ENCODE measurements at regions not wholly inside any gene's neighbourhood (a gene's known extent, or its start where the extent isn't known, plus 50 kb on each side); places are given as distances from the start of the nearest gene placed in this dataset.

DNA sequence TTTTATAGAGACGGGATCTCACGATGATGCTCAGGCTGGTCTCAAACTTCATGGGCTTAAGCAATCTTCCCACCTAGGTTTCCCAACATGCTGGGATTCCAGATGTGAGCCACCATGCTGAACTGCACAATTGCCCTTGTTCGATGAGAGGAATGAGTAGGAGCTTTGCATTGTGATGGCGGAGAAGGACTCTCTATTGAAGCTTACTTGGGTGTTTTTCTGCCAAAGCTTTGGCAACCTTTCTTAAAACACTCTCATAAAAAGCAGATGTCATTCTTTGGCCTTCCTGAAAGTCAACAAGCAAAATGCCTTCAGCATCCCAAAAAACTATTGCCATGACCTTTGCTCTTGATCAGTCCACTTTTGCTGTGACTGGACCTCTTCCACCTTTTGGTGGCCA, 904.8 kb upstream of the TMEM132C start:
- DNase-seq: no peak

DNA sequence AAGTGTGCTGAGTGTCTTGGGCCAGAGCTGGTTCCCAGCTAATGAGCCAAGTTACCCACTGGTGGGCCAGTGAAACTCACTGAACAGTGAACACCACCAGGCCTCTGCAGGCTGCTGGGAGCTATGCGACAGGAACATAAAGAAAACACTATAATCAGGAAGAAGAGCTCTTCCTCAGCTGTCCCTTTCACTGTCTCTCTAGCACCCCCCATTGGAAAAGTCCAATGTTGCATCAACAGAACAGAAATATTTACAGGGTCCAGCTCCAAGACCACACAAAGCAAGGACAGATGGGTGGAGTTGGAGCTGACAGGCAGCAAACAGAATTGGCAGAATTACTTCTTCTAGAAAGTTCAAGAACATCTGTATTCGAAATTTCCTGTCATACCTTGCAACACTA, 903.6 kb upstream of the TMEM132C start:
- DNase-seq: no peak

DNA sequence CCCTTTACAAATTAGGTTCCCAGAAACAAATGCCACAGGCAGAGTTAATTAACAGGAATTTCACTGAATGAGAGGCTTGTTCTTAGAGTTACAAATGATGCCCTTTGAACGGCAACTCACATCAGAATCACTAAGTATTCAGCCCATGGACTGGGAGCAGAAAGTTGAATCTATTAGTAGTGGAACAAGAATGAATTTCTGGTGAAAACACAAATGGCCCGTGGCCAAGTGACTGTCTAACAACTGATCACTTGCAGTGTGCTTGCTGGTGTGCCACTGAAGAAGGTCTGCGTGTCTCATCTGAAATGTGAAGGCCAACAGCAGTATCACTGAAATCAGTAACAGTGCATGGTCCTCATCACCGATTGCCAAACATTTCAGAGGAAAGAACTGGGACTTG, 893.4 kb upstream of the TMEM132C start:
- no peak for DNase-seq

DNA sequence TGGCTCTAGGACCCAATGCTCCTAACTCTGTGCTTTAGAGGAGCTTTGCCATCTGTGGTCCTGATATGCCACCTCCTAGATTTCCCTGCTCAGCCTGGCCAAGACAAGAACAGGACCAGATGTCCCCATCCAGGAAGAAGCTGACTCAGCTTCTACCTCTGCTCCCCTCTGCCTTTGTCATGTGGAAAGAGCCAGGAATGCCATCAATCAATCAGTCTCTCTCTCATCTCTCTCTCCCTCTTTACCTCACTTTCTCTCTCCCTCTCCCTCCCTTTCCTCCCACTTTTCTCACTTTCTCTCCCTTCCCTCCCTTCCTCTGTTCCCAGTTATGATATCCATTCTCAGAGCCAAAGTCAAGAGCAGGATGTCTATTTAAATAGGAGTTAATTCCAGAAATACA, 892.5 kb upstream of the TMEM132C start:
- DNase-seq: no peak

DNA sequence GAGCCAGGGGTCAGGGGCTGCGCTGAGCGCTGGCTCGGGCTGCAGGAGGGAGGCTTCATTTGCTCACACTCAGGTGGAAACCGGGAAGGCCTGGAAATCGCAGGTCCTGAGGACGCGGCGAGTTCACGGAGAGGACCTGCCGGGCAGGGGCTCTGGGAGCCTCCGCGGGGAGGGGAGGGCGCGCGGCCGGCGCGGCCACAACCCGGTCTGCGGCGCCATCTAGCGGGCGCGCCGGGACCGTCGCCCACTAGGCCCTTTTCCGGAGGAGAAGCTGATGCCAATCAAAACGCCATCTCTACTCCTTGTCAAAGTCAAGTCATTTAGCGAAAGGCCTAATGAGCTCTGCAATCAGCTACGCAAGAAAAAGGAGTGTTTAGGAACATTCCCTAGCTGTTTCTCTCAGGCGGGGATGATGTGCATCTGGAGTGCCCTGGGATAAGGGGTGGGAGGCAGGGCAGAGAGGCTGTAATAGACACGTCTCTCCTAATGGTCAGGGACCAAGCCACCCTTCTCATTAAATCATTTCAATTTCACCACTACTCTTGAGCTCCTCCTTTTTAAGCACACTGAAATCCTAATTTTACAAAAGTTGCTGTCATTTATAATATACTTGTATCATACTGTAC, 885.8 kb upstream of the TMEM132C start:
- DNase-seq: no peak

DNA sequence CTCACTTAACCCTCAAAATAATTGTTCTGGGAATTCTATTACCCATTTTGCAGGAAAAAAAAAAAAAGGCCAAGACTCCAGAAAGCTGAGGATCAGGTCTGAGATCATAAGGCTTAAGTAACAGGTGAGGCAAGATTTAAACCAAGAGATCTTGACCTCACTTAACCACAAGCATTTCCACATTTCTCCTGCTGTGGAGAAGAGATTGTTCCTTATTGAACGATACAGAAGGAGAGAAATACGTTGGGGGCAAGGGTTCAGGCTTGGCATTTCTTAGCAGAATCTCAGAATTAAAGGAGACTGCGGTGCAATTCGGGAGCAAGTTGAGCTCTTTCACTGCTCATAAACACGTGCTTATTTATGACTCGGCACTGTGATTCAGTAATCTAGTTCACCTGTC, 885.3 kb upstream of the TMEM132C start:
- no peak for DNase-seq

DNA sequence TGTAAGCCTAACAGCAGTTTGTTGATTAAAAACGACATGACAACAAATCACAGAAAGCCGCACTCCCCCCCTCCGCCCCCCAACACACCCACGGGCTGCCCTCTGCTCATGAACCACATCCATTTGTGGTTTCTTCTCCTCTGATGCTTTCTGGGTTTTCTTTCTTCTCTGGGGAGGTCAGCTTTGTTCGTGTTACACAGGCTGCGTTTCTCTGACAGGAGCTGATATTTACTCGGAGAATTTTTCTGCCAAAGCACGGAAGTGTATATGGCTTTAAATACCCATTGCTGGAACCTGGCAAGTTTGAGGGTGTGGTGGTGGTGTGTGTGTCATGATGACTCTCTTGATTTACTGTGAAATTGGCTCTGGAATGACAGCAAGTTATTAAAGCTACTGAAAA, 883.7 kb upstream of the TMEM132C start:
- DNase-seq: no peak

DNA sequence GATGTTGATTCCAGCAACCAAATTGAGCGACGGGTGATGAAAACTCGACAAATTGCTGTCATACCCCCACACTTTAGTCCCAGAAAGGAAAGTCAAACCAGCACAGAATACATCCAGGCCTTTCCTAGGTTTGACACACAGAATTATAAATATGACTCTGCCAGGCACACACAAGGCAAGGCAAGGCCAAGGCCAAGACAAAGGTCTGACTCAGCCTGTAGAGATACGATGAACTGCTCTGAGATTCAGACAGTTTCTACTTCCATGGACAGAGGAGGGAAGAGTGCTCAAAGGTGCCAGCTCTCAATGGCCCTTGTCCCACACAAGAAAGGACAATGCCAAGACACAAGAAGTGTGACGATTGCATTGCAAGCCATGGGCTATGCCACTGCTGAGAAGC, 880.2 kb upstream of the TMEM132C start:
- no peak for DNase-seq

DNA sequence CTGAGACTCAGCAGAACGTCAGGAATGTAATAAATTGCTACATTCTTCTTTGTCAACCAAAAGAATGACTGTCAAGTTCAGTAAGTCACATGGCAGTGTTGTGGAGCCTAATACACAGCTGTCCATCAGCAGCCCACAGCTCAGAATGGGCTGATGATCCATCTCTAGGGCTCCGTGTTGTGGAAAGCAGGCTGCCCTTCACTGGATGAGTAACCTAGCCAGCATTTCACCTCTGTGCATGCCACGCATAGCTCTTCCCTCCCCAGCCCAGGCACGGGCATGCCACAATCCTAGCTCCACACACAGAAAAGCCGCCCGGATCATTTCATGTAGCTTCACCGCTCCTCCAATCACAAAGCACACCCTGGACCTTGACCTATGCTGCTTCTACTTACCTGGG, 878.0 kb upstream of the TMEM132C start:
- no peak for DNase-seq

DNA sequence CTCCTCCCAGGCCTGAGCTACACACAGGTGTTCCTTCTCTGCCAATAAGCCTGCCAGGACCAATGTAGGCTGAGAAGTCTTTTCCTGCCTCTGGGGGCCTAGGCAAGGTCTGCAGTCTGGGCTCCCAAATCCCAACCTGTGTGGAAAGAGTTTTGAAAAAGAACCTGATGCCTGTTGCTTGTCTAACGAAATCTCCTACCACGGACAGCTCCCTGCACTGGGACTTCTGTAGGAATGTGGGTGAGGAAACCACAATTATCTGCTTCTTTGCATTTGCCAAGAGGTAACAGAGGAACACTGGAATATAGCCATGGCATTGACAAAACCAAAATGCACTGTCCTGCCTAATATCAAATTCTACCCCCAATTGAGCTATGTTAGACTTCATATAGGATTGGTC, 877.0 kb upstream of the TMEM132C start:
- DNase-seq: peak; percentile 67

DNA sequence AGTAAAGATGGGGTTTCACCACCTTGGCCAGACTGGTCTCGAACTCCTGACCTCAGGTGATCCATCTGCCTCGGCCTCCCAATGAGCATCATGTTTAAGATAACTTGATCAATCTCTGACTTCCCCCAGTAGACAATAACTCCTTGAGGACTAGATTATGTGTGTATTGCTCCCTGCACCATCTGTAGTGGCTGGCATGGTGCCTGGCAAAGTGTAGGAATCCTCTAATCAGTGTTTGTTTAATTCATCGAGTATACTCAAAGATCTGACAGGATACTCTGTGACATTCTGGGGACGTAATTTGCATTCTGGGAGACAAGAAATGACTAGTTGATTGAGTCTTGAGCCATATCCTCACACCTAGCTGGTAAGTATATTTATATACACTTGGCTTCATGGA, 873.5 kb upstream of the TMEM132C start:
- DNase-seq: no peak

DNA sequence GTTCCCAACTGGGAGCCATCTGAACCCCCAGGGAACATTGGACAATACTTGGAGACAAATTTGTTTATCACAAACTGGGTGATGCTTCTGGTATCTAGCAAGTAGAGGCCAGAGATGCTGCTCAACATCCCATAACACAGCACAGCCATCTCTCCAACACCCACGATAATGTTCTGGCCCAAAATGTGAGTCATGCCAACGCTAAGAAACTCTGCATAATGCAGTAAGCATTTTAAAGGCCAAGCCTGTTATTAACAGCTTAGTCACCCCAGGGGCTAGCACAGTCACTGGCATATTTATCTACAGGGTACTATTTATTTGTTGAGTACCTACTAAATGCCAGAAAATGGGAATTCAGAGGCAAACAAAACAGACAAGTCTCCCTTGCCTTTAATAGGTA, 873.1 kb upstream of the TMEM132C start:
- DNase-seq: peak; percentile 65

DNA sequence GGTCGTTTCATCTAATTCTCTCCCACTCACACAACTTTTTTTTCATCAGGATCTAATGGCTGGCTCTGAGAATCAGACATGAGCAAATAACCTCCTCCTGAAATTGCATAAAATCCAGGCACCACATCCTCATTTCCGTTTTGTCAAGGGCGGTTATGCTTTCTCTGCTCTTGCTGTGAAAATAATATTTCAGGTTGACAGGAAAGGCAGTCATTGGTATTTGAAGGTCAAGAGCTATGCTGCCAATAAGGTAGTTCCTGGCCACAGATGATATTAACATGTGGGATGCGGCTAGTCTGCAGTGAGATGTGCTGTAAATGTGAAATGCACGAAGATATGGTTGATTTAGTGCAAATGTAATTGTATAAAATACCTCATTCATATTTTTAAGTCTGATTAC, 870.2 kb upstream of the TMEM132C start:
- DNase-seq: no peak

DNA sequence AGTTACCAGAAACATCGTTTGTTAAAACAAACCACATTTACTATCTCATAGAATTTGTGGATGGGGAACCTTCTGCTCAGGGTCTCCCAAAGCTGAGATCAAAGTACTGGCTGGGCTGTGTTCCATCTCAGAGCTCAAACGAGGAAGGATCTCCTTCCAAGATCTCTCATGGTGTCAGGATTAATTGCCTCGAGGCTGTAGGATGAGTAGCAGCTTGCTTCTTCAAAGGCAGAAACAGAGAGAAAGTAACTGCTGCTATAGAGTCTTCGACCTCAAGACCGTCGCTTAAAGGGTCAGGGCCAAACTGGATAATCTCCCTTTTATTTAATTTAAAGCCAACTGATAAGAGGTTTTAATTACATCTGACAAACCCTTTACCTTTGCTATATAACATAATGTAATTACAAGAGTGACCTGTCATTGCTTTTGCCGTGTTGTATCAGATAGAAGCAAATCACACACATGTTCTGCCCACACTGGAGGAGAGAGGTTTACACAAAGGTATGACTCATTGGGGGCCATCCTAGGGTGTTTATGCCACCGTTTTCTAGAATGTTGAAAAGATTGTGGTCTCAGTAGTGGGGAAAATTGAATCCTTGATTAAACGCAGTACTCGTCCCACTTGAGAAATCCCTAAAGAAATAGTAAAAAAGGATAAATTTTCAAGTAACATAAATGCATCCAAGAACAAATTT, 868.8 kb upstream of the TMEM132C start:
- no peak for DNase-seq

DNA sequence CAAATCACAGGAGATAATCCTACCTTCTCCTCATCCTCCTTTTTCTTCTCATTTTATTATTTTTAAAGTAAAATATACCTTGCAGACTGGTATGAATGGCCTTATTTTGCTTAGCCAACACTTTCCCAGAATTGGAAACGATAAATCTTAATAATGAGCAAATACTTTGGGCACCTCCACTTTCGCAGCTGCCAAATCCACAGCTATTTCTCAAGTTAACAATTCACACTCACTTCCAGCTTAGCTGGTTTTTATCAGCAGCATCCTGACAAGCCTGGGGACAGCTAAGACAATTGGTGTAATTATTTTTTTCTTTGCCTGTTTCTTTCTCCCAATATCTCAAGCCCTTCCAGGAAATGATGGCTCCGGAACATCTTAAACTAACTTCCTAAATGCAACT, 867.5 kb upstream of the TMEM132C start:
- no peak for DNase-seq

DNA sequence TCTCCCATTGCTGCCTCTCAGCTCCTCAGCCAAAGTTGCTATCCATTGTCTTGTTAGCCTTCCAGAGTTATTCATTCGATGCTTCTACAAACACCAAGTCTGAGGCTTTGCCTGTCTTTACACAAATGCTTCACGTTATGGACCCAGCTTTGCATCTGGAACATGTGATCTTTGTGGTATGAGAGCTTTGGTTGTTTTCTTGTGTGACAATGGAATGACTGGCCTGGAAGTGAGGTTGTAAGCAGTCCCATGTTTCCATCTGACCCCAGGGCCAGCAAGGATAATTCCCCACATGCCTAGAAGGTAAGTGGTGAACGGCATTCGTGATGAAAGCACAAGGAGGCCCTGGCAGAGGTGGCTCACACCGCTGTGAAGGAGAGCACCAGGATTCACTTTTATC, 866.7 kb upstream of the TMEM132C start:
- no peak for DNase-seq

DNA sequence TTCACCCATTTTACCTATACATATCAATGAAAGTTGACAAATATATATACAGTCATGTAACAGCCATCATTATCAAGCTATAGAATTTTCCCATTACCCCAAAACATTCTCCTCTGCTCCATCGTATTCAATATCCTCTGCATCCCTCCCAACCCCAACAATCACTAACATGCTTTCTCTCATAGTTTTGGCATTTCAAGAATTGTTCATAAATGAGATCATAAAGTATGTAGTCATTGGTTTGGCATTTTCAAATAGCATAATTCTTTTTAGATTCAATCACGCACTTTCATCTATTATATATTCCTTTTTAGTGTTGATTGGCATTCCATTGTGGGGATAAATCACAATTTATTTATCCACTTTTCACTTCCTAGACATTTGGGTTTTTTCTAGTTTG, 866.0 kb upstream of the TMEM132C start:
- no peak for DNase-seq

DNA sequence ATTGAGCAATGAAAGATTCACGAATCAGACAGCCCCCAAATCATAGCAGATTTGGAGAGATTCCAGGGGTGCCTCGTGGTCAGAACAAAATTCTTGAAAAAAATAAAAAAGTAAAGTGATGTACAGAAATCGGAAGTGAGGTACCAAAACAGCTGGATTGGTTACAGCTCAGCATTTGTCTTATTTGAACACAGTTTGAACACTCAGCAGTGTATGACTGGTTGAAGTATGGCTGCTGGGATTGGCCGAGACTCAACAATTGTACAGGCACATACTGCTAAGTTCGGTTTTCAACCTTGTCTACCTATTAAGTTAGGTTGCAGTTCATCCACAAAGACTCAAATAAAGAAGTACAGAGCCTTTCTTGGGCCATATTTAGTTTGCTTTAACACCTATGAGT, 865.4 kb upstream of the TMEM132C start:
- DNase-seq: no peak

DNA sequence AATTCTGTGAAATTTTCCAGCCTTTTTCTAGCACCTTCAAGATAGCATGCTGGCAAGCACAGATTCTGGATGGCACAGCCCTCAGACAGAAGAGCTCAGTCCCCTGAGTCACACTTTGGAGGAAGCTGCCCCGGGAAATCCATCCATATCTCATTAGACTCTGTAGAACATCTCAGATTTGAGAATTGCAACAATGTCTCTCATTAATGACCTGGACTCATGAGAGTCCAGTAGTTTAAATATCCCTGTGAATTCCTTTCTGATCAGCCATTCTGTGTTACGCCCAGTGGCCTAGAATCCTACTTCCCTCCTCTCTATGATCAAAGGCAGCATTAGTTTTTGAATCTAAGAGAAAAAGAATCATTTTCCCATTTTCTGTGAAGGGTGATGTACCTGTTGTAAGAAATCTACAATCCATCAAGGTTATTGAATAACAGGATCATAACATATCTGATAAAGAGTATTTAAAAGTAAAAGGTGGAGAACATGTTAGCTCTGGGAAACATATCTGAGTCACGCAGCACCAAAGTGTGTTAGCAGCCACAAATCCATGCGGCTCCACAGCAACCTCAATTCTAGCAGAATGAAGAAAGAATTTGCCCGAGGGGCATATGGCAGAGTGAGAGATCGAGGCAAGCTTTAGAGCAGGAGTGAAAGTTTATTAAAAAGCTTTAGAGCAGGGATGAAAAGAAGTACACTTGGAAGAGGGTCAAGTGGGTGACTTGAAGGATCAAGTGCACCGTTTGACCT, 855.6 kb upstream of the TMEM132C start:
- no peak for DNase-seq

DNA sequence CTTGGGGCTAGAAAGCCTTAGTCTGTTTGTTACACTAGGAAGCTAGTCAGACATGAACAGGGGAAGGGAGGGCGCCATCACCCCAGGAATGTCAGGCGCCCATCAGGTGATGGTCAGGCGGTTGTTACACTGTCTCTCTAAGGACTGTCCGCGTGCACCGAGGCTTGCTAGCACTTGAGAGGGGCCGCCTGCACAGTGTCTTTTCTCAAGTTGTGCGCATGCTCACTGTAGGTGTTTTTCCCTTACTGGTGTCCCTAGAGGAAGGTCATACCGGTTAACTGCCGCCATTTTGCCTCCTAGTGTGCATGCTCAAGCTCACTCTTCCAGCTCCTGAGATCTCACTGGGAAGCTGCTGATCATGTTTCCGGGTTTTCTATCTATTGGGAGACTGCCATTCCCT, 855.0 kb upstream of the TMEM132C start:
- DNase-seq: no peak

DNA sequence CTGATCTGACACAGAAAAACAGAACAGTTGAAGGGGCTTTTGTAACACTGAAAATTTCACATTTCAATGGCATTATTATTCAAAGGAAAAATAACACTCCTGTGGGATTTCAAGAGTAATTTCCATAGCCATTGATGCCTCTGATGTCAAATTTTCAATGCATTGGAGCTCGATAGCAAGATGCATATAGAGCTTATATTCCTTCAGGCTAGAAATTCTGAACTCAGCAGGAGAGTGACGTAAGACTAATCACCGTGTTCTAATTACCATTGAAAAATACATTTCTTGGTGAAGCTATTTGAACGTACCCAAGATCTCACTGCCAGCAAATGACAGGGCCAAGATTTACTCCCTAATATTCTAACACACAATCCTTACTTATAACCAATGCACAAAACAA, 854.1 kb upstream of the TMEM132C start:
- no peak for DNase-seq

DNA sequence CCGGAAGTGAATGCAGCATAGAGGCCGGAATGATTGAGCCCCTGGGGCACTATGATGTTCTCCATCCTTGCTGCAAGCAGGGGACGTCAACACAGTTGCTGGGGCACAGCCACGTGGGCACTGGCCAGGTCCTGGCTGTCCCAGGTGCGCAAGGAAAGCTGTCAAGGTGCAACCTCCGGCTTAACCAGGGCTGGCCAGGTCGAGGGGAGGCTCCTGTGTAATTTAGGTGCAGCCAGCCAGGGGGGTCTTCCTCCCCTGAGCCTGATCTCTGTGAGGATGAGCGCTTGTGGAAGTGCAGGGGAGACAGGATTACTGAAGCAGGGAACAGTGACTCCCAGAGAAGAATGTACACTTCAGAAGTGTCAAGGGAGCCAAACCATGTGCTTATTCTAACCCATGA, 852.8 kb upstream of the TMEM132C start:
- DNase-seq: no peak

DNA sequence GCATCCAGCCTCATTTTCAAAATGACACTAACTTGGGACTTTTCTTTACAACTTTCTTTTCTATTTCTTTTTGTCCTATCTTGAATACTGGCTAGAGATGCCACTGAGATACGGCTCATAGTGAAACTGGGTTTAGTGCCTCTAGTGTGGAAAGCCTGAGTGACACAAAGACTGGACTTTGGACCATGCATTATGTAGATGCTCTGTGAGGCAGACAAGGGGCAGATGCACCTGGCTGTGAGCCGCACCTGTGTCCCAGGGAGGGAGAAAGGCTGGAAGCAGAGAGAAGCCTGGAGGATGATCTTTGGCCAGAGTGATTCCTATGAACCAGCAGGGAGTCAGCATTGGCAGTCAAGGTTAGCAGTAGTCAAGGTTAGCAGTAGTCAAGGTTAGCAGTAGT, 852.3 kb upstream of the TMEM132C start:
- no peak for DNase-seq

DNA sequence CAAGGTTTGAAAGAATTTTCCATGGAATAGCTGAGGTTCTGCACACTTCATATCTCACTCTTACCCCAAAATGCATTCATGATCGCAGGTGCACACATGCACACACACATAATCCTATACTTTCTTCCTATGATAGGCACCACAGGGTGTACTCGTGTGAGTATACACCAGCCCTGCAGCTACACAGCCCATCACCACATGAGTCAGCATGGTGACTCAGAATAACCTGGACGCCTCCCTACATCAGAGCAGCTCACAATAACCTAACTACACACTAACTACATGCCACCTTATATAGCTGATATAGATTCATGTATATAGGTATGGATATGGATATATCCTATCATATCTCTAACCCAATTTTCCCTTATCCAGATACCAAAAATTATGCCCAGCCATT, 850.2 kb upstream of the TMEM132C start:
- DNase-seq: no peak

DNA sequence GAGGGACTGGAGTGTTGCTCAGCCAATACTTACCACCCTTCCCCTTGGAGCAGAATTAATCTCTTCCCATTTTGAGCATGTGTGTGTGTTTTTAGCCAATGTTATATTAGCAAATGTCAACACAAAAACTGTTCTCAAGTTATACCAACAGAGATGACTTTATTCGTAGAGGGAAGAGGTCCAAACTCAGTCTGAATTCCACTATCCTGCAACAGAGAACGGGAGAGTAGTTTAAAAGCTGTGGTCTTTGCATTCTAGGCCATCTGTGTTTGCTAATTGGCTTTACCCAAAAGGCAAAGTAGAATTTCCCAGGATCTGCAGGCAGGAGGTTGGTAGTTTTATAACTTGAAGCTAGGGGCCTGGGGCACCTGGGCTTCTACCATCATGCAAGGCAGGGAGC, 847.9 kb upstream of the TMEM132C start:
- DNase-seq: no peak

All from amniotic stem cell (primary cell).